GM18870 (cell line): ENCODE measurements at regions not wholly inside any gene's neighbourhood (a gene's known extent, or its start where the extent isn't known, plus 50 kb on each side); places are given as distances from the start of the nearest gene placed in this dataset.

Source experiments
- ATAC-seq: cut with Tn5 transposase; IDR thresholded peaks from one replicate; pipeline ENCODE4 v1.9.1; 2021; ENCODE audit warnings: moderate library complexity; ENCODE audit not compliant: unreplicated experiment

DNA sequence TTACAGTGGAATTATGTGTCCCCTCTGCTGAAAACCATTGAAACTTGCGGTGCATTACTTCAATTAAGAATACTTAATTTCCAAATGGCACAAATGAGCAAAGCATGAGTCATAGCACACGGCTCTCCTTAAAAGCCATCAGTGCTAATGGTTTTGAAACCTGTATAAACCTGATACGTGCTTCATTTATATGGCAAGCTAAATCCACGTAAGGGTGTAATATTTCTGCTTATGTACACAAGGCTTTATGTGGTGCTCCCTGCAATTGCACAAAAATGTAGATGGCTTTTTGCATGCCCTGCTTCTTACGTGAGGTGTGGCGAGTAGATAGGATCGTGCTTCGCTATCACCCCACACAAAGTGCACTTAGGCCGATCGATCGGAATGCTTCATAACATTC, 840.9 kb downstream of the GALR1 start:
- no peak for ATAC-seq

- ATAC-seq: no peak
Observed at GRCh38 chr18:78092901-78093300, 843.3 kb downstream of the GALR1 start.

GRCh38 chr18:78099979-78100588, 850.4 kb downstream of the GALR1 start:
- ATAC-seq: no peak

GRCh38 chr18:78101091-78101490, 851.4 kb downstream of the GALR1 start:
- ATAC-seq: no peak

DNA sequence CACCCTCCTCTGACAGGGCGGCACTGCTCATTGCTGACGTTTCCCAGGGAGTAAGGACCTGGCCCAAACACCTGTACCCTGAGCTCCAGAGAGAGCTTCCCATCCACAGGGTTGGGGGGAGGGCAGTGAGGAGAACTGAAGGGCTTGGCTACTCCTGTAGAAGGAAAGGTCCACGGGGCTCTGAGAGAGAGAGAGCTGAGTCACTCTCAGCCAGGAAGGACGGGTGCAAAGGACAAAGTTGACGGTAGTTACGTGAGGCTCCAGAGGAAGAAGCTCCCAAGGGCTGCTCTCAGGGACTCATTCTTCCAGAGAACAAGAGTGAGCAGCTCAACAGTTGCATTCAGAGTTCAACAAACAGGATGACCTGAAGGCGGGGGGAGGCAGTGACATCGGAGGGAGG, 852.5 kb downstream of the GALR1 start:
- ATAC-seq: no peak

GRCh38 chr18:78105611-78106010, 856.0 kb downstream of the GALR1 start:
- ATAC-seq: no peak

DNA sequence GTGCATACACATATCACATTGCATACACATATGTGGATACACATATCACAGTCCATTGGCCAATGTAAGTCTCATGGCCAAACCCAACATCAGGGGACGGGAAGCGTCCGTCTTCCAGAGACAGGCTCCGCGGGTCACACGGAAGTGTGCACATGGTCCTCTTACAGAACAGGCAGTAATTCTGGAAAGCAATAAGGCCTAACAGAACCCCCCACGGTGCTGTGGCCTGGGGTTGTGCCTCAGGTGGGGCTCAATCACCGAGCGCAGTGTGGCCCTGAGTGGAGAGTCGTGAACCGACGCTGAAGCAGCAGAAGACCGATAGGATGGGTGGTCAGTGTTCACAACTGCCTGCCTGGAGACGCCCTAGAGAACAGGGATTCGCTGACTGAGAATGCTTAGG, 857.3 kb downstream of the GALR1 start:
- ATAC-seq: no peak

DNA sequence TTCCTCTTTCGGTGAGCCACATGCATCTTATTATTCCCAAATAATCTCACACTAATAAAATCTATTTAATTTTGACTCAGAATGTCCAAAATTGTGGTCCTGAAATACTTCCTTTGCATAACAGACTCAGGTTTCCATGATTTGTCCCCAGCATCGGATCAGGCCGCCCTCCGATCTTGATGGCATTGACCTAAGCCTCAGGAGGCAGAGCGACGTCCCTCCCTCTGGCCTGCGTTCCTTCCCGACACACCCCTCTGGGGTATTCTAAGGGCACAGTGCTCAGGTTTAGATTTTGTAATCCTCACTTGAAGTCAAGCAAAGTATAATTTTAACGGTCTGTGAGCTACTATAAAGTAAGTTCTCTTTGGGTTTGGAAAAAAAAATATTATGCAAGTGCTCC, 857.7 kb downstream of the GALR1 start:
- no peak for ATAC-seq

- no peak for ATAC-seq
Observed at GRCh38 chr18:78108554-78108953, 858.9 kb downstream of the GALR1 start.

DNA sequence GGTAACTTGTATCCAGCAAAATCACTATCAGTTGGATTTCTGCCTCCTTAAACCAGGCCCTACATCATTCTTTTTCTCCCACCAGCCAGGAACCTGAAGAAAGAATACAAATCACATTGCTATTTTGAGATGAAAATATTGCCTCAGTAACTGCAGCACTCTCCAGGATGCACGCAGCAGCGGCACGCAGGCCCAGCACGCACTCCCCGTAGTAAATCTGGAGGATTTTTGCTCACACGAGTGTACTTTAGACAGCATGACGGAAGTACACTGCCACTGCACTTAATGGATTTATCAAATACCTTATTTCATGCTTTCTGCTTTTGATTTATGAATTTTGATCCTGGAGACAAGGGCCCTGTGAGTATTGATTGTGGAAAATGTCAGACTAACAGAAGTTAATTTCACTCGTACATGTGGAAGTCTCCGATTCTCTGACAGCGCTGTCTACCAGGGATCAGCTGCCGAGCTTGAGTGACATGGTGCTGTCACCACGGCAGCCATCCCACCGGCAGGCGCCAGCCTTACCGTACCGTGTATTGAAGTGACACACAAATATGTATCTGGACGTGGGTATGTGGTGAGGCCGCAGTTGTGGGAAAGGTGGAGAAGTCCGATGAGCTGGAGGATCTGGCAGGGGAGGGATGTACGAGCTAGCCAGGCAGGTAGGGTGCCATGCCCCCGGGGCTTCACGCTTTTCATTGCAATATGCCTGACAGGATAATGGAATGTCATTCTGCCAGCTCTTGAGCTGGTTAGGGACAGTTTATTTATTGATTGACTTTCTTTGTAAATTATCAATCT, 863.7 kb downstream of the GALR1 start:
- ATAC-seq: no peak

- no peak for ATAC-seq
Observed at GRCh38 chr18:78113940-78114251, 864.2 kb downstream of the GALR1 start.

DNA sequence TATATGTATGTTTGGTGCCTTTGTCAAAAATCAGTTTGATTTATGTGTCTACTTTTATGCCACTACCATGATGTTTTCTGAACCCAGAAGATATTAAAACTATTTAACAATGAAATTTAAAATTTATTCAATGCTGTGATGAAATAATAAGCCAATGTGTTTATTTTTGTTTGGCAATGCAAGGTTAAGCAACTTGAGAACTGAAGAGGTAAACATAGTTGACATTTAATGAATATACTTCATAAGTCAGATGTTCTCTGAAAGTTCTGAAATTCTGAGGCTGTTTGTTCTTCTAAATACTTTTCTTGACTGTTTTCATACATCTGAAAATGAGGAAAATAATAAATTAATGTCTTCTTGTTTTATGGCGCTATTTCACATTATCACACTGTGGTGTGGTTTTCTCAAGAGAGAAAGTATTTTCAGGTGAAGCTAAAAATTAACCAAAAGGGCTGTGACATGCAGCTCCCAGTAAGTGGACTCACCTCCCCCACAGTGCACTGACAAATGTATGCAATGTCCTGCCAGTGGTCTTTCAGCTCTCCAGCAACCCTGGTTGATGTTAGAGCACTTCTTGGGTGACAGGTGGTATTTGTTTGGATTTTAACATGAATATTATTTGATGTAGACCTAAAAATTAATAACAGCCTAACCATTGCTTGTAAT, 863.6 kb upstream of the SALL3 start:
- no peak for ATAC-seq

DNA sequence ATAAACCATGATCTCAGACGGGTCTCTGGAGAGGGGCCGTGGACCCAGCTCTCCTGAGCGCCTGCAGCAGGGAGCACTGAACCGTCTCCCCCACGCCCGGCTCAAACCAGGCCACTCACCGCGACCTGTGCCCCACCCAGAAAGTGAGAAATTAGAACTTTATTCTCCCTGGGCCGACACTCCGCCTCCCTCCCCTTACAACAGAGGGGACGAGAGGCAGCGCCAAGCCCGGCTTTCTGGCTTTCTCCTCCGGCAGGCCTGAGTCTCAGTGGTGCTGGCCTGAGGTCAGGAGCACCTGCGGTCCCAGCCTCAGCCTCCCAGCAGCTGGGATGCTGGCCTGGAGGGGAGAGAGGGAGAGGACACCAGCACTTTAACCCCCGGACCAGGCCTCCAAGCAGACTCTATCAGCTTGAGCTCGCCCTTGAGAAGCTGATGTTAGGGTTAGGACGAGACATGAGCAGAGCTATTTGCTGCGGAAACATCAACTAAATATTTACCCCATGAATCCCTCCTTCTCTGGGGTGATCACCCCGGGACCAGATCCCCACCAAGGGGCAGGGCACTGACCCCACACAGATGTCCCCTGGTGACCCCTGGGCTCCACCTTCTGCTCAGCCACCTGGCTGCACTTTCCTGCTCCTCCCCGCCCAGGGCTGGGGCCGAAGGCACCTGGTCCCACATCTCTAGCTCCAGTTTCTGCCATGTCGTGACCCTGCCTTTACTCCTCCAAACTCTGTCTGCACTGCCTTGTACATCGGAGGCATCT, 856.3 kb upstream of the SALL3 start:
- no peak for ATAC-seq

GRCh38 chr18:78123926-78124797, 855.5 kb upstream of the SALL3 start:
- no peak for ATAC-seq

DNA sequence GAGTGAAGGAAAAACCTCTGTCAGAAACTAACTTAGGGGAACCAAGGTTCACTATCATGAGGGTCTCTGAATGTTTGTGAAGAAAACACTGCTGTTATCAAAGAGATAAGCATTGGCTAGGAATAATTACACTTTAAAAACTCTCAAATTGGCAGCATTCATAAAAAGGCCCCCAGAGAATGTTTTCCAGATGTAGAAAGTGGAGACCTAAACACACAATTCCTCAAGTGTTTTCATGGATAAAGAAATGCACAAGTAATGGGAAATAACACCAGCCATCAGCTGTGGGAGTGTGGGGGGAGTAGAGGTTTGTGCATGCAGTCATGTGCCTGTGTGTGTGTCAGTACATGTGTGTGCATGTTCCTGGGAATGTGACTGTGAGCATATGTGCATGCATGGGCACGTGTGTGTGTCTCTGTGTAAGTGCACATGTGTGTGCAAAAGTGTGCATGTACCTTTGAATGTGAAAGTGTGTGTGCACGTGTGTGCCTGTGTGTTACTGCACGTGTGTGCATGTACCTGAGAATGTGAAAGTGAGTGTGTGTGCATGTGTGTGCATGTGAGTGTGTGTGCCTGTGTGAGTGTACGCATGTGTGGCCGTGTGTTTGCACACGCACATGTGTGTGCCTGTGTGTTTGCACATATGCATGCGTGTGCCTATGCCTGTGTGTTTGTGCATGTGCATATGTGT, 854.3 kb upstream of the SALL3 start:
- no peak for ATAC-seq

- ATAC-seq: no peak
Observed at GRCh38 chr18:78126106-78126505, 853.5 kb upstream of the SALL3 start.

GRCh38 chr18:78126536-78126935, 853.1 kb upstream of the SALL3 start:
- no peak for ATAC-seq

DNA sequence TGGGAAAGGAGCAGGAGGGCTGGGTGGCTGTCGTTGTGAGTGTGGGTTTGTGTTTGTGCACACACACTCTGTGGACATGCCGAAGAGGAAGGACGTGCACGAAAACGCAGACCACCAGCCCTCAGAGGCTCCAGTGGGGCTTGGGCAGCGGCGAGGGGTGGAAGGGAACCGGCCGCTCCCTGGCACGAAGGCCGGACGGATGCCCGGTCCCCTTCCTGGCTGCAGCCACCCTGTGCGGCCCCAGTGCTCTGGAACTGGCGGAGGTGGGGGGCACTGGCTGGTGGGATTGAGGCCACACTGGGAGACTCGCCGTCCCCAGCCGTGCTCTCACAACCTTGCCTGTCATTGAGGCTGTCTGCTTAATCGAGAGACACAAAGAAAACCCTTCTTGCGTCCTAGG, 852.6 kb upstream of the SALL3 start:
- ATAC-seq: no peak

- no peak for ATAC-seq
Observed at GRCh38 chr18:78128004-78128403, 851.6 kb upstream of the SALL3 start.

DNA sequence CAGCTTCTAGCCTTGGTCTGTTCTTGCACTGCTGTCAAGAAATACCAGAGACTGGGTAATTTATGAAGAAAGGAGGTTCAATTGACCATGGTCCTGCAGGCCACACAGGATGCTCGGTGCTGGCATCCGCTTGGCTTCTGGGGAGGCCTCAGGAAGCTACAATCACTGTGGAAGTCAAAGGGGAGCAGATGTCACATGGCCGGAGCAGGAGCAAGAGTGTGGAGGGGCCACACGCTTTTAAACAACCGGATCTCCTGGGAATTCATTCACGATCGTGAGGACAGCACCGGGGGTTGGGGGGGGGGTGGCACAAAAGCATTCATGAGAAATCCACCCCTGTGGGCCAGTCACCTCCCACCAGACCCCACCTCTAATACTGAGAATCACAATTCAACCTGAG, 850.4 kb upstream of the SALL3 start:
- no peak for ATAC-seq
